NCI-H460 (cell line): ENCODE measurements at regions not wholly inside any gene's neighbourhood (a gene's known extent, or its start where the extent isn't known, plus 50 kb on each side); places are given as distances from the start of the nearest gene placed in this dataset.
"Not testable (repeated sequence)": the region's sequence is repeated elsewhere in the genome, so short reads cannot be mapped to it uniquely, and the experiment has no call there.

Experiments used
- DNase-seq: peaks from one replicate; pipeline ENCODE4 v3.0.0-alpha.2; 2016; ENCODE audit warnings: low read depth; ENCODE audit errors: extremely low read depth

GRCh38 chr22:22123118-22123959, 121.2 kb upstream of the VPREB1 start:
- no peak for DNase-seq

- DNase-seq = no peak
These were observed 122.1 kb upstream of the VPREB1 start for GRCh38 chr22:22122348-22123117.

- DNase-seq = no peak
These were observed 123.1 kb upstream of the VPREB1 start for GRCh38 chr22:22121445-22121844.

GRCh38 chr22:22120160-22120559, 124.4 kb upstream of the VPREB1 start:
- no peak for DNase-seq

- no peak for DNase-seq
These were observed 125.6 kb upstream of the VPREB1 start for GRCh38 chr22:22118987-22119386.

- DNase-seq = not testable (repeated sequence)
These were observed 126.6 kb upstream of the VPREB1 start for GRCh38 chr22:22117864-22118544.

- not testable (repeated sequence) for DNase-seq
These were observed 127.4 kb upstream of the VPREB1 start for GRCh38 chr22:22116997-22117770.

- DNase-seq = no peak
These were observed 130.9 kb upstream of the VPREB1 start for GRCh38 chr22:22113701-22114100.

- no peak for DNase-seq
These were observed 130.1 kb upstream of the TOP3B start for GRCh38 chr22:22112533-22113294.

- DNase-seq = no peak
These were observed 129.4 kb upstream of the TOP3B start for GRCh38 chr22:22111983-22112382.

- DNase-seq = no peak
These were observed 128.7 kb upstream of the TOP3B start for GRCh38 chr22:22111267-22111751.

GRCh38 chr22:22110548-22111266, 128.1 kb upstream of the TOP3B start:
- peak; percentile 20 for DNase-seq

- no peak for DNase-seq
These were observed 127.3 kb upstream of the TOP3B start for GRCh38 chr22:22109693-22110466.

- no peak for DNase-seq
These were observed 124.3 kb upstream of the TOP3B start for GRCh38 chr22:22106855-22107254.

GRCh38 chr22:22105364-22105763, 122.8 kb upstream of the TOP3B start:
- no peak for DNase-seq

GRCh38 chr22:22103078-22103875, 120.7 kb upstream of the TOP3B start:
- no peak for DNase-seq
